HG03159 (cell line): ENCODE measurements at regions not wholly inside any gene's neighbourhood (a gene's known extent, or its start where the extent isn't known, plus 50 kb on each side); places are given as distances from the start of the nearest gene placed in this dataset.

Experiments
- ATAC-seq: cut with Tn5 transposase; IDR thresholded peaks from one replicate; pipeline ENCODE4 v1.9.1; 2021; ENCODE audit warnings: mild to moderate bottlenecking, moderate library complexity; ENCODE audit not compliant: unreplicated experiment

DNA sequence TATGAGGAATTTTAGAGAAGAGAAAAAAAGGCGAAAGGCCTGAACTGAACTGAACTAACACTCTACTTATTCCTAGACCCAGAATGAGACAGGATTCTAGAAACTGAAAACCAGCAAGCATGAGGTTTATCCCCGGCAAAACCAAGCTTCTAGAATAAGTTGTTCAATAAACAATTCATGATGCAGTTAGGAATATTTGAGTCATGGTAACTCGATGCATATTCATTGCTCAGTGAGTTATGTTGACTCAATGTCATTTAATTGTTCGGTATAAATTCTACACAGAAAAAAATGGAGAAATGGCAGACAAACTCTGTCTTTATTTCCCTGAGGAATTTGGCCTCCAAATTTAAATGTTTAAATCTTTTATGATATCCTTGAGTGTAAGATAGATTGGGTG is 321.5 kb downstream of the SATB2 start:
- ATAC-seq = no peak

DNA sequence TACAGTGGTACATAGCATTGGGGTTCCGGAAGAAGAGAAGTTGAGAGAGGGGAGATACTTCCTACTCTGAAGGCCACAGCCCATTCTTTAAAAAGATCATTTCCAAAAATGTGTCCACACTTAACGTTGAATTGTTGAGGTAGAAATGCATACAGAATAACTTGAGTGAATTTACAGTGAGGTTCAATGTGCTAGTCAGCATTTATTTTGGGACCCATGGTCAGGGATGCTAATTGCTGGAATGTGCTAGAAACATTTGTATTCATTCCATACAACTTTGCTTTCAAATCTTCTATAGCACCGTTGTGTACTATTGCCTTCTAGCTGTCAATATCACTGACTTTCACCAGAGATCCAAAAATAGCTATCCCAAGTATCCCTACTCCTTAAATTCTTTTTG is 325.9 kb downstream of the SATB2 start:
- no peak for ATAC-seq

DNA sequence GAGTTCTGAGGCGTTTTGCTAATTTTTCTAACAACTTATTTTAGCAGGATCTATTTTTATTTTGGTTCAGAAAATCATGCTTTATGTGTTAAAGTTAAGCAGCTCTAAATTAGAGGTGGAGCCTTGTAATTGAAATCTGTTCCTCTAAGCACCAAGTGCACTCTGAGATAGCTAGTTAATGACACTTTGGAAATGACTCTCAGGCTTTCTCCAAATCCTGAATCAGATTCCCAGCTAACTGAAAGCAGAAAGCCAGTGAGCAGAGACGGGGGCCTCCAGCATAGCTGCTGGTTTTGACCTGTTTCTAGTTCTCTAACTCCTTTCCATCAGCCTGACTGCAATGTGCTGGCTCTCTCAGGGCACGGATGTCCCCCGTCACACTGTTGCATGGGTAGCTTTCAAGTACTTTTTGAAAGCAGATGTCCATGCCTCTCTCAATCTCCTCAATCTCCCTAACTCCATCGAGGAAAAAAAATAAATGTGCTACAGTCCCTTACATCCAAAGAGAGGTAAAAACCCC is 326.5 kb downstream of the SATB2 start:
- ATAC-seq = no peak

DNA sequence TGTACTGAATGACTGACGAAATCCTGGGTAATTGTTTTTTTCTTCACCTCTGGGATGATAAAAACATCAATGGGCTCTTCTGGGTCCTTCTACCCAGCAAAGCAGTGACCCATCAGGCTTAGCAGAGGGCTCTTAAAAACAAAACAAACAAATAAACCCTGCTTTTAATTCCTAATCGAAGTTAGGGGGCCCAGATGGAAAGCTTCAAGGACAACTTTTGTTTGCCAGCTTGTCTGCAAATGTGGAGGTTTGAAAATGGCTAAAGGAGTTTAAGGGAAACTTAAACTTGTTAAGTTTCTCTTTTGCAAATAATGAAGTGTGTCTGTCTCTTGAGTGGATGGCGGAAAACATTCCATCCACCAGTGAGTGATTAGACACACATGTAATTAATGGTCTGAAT is 327.2 kb downstream of the SATB2 start:
- no peak for ATAC-seq

DNA sequence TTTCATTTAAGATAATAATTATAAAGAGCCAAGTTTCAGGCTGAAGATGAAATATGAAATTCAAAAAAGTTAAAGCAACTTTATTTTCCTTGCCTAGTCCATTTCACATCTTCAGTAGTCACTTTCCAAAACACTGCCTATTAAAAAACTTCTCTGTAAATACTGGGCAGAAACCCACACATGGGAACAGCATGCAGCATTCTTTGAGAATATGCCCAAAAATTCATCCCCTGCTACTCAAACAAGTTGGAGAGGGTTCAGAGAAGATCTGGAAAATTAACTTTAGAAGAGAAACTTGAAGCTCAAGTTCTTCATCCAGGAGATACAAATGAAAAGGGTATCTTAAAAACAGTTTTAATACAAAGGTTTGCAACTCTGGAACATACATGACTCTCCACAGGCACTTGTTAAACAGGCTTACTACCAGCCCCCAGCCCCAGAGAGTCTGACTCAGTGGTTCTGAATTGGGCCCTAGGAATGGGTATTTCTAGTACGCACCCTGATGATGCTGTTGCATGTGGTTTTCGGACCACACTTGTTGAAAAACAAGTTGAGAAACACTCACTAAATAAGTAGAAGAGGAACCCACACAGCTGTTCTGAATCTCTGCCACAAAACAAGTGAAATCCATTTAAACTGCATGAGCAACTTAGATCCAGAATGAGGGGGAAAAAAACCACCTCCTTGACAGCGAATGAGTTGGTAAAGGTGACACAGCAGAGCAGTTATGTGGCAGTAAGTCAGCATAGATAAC is 329.1 kb downstream of the SATB2 start:
- no peak for ATAC-seq

DNA sequence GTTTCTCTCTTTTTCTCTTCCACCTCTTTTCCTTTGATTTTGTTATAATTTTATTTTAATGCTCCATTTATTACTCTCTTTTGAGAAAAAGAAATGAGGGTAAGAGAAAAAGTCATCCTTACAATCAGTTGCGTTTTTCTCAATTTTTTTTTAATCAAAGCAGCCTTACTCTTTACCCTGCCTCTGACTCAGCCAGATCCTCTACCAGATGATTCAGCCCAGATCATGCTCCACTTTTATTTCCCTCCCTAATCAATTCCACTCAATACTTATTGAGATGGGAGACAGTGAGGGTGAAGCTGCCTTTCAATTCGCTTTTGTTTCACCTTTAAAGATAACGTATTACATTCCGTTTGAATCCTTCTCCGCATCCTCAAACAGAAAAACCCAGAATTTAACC is 337.9 kb downstream of the SATB2 start:
- no peak for ATAC-seq

DNA sequence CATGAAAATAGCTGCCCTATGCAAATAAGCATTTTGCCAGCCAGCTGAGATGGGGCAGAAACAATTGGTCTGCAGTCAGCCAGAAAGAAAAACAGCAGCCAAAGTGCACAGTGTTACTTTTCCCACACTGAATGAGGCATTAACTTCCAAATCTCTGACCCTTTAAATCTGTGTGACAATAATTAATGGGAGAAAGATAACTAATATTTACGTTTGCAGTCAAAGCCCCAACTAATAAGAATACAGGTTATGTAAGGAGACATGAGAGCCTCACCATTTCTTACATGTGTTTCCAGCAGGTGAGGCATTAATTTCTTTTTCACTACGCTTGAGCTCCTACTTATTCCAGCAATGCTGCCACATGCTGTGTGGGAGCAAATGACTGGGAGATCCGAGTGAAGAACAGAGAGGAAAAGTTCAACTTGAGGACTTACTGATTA is 339.0 kb downstream of the SATB2 start:
- no peak for ATAC-seq

DNA sequence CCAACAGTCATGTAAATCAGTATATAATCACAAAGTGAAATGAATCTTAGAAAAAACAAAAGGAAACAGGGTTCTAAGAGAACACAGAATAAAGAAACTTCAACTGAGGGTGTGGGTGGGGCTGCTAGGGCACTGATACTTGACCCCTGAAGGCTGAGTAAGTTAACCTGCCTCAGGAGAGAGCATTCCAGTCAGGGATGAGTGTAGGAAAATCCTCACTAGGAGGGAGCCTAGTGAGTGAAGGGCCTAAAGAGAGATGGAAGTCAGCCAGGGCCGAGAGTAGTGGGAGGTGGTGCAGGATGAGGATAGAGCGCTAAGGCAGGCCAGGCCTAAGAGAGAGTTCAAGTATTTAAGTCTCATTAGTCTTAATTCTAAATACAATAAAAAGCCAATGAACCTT is 342.6 kb downstream of the SATB2 start:
- no peak for ATAC-seq

DNA sequence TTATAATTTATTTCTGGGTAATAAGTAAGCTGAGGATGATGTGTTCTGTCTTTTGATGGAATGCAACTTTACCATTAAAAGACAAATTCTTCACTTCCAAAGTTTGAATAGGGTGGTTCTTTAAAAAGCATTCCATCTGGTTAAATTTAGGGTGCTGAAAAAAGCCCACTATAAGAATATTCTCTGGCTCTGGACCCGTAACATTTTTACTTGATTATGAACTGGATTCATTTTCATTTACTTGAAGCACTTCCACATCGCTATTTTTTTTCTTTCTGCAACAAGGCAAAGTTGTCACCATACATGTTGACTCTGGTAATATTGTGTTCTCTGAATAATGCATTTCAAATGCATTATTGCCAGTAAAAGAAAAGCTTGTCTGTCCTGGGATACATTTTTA is 344.6 kb downstream of the SATB2 start:
- no peak for ATAC-seq

DNA sequence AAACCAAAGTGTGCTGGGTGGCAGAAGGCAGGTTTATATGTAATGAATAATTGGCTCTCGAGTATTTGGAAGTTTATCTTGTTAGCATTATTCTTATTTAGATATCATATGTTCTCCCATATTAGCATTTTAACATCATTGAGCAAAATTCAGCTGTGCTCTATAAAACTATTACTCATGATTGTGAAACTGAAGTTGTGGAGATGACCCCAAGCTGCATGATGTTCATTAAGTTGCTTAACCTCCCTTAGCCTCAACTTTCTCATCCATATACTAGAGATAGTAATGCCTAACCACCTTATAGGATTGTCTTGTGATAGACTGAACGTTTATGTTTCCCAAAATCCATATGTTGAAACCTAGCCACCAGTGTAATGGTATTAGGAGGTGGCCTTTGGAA is 346.3 kb downstream of the SATB2 start:
- ATAC-seq = no peak

DNA sequence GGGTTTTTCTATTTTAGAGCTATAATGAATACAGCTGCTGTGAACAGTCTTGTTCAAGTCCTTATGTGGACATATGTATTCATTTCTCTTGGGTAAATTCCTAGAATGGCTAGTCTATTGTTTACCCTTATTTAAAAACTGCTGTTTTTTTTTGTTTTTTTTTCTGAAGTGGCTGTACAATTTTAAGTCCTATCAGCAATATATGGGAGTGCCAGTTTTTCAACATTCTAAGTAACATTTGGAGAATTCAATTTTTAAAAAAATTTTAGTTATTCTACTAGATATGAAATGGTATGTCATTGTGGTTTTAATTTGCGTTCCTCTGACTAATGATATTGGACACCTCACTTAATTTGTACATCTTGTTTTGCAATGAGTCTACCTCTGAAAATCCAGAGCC is 349.7 kb downstream of the SATB2 start:
- ATAC-seq = no peak

DNA sequence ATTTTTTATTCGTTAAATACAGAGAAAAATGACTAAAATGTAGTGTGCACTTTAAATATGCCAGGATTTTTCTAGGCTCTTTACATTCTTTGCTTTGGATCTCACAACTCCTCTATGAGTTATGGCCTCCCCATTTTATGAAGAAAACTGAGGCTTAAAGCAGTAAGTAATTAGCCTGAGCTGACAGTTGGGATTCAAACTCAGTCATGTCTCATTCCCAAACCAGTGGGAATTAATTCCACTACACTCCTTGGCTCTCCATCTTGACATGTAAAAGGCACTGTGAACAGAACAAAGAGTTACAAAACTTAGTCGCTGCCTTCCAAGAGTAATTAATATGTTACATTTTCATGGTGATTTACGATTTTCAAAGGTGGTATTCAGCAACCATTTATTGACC is 351.9 kb downstream of the SATB2 start:
- ATAC-seq = no peak

DNA sequence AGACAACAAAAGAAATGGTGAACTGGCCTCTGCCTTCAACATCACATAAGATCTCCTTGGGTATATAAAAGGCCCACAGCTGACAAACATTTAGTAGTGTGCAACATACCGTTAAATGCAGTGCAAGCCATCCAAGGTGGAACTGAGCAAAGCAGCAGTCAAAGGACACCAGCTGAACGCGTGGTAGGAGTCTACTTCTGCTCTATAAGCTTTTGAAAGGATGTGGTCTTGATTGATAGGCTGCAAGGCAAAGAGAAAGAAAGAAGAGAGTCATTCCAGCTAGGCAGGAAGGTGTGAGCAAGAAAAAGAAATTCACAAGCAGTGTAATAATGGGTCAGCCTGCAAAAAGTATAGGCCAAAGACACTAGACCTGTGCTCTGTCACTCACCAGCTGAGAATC is 356.3 kb downstream of the SATB2 start:
- ATAC-seq = no peak

DNA sequence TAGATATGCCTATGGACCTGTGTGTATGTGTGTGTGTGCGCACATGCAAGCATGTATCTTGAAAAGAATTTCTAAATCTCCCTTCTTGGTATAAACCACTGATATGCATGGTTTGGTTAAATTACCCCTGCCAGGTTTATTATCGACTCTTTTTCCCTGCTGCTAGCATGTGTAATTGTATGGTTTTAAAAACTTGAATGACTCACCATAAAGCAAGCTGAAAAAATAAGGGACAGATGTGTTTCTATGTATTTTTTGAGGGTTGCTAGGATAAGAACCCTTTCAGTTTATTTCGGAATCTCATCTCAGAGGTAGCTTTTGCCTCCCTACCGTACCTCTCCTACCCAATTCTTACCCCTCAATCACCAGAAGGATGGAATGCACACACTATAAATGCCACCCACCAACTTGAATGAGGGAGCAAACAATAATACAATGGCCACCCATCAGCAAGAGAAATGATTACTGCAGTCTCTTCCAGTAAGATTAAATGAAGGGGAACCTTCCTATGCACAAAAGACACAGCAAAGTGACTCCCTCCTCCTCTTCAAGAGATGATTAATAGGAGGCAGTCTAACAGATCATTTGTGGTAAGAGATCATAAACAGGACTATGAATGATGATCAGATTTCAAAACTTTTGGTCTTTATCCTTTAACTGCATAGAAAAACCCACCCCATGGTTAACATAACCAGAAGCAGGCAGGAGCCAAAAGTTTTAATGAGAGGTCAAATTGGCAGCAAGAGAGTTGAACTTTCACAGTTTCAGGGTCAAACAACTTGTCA is 357.2 kb downstream of the SATB2 start:
- no peak for ATAC-seq

DNA sequence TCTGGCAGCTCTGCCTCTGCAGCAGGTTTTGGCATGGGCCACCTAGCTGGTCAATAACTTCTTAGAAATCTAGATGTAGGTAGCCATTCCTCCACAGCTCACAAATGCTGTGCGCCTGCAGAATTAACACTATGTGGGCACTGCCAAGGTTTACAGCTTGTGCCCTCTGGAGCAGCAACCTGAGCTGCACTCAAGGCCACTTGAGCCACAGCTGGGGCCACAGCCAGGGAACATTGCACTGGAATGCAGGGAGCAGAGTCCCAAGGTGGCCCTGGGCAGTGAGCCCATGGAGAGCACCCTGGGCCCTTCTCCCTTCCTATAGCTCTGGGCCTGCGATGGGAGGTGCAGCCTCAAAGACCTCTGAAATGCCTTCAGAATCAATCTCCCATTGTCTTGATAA is 365.3 kb downstream of the SATB2 start:
- no peak for ATAC-seq

DNA sequence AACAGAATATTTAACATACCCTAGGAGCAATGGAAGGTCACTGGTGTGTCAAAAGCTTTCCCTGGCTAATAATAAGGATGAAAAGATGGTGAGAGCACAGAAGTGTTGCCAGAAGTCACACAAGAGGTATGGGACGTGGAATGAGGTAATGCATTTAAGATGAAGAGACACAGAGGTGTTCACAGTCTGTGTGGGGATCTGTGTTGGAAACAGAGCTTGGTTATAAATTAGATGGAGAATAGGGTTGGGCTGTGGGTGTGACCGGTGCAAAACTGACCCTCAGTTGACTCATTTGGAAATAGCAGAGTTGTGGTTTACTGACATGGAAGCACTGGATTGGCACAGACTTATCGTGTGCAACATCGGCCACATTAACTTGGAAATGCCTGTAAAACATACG is 372.5 kb downstream of the SATB2 start:
- no peak for ATAC-seq

DNA sequence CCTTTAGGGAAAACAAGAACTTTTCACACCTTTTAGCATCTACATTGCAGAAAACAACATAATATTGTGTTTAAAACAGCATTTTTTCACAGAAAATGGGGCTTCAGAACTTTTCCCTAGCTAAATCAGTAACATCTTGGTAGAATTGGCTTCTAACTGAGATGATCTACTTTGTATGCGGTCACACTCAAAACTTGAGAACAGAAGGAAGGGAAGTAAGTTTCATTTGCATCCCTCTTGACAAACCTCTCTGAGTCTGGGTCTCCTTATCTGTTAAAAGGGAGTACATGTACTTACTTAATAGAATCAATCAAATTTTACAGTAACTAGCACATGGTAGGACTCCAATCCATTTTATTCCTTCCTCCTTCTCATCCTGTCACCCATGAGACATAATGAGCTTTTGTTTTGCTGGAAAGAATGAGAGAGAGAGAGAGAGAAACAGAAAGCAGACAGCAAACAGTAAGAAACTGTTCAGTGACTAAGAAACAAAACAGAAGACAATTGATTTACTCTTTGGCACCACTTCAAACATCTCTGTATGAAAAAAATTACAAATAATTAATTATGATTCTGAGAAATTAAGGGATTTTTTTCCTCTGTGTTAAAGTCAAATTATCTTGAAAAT is 387.3 kb downstream of the SATB2 start:
- no peak for ATAC-seq

DNA sequence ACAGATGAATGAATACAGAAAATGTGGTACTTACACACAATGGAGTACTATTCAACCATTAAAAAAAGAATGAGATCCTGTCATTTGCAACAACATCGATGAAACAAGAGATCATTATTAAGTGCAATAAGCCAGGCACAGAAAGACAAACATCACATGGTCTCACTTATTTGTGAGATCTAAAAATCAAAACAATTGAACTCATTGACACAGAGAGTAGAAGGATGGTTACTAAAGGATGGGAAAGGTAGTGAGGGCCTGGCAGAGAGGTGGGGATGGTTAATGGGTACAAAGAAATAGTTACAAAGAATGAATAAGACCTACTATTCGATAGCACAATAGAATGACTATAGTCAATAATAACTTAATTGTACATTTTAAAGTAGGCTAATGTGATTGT is 393.5 kb downstream of the SATB2 start:
- ATAC-seq = no peak

DNA sequence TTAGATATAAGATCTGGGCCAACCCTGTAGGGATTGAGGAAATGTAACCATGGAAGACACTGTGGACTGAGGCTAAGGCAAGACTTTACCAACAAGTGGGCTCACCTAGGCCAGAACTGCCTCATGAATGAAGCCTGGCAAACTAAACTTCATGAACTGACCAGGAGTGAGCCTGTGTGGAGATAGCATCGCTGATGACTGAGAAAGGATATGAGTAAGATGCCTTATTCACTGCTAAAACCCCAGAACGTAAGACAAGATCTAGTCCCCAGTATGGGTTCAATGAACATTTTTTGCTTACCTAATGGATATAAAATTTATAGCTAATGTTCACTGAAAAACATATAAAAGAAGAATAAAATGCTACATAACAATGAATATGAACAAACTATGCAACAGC is 399.8 kb downstream of the SATB2 start:
- ATAC-seq = no peak

DNA sequence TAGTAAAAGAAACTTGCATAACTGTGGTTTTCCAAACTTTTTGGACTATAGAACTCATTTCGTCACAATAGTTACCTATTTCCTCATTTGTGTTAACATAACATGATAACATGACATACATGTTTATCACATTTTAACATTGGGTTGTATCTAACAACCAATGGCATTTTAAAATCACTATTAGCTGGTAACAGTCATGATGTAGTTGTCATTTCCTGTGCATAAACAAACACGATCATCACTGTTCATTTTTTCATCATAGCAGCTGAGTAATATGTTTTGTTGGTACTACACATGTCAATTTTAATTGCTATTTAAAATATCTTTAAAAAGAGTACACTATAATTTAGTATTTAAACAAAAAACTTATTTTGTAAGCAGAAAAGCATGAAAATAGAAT is 402.4 kb downstream of the SATB2 start:
- ATAC-seq = no peak

DNA sequence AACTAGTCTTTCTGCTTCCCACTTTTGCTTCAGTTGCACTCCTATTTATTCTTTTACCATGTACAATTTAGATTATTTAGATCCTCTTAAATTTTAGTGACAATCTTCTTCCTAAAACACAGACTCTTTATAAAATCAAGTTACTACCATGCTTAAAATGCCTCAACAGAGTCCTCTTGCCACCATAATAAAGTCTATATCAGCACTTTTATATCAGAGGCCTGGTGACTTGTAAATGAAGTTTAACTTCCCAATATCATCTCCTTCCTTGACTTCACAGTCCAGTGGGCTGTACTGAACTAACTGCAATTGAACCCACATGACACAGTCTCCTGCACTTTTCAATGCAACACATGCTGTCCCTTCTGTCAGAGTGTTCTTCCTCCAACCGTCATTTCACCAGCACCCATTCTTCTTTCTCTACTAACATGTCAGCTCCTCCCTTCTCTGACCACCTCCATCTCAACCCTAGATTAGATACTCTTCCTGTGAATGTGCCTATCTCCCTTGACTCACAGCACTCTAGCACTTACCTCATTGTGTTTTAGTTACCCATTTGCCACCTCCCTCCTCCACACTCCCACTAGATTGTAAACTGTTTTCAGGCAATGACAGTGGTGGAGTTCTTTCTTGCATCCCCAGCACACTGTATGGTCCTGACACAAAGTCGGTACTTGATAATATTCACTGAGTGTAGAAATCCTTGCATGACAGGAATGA is 414.9 kb downstream of the SATB2 start:
- no peak for ATAC-seq
